CD4-positive, CD25-positive, alpha-beta regulatory T cell (primary cell): ENCODE measurements at regions not wholly inside any gene's neighbourhood (a gene's known extent, or its start where the extent isn't known, plus 50 kb on each side); places are given as distances from the start of the nearest gene placed in this dataset.

Experiments used
- ATAC-seq, 2 donors: fragments of 150-1000 bp; cut with Tn5 transposase; one replicate each; pipeline ENCODE4 v1.10.0; 2021; ENCODE audit warnings: low read depth in 2 of 2, moderate number of reproducible peaks in 2 of 2, moderate library complexity in 1 of 2
- DNase-seq, 3 donors: peaks; one replicate each; pipeline versions ENCODE4 v3.0.0 to v3.0.0-alpha.2; 2012 to 2022; ENCODE audit warnings: mixed read lengths in 1 of 3
- H3K27ac ChIP-seq: one replicate; pipeline ENCODE4 v1.7.0; 2013; ENCODE audit warnings: mild to moderate bottlenecking, low read length; ENCODE audit not compliant: insufficient read depth, poor library complexity, severe bottlenecking
- H3K27me3 ChIP-seq: one replicate; pipeline ENCODE4 v1.7.0; 2013; ENCODE audit warnings: low read length; ENCODE audit not compliant: control insufficient read depth, insufficient read depth
- H3K36me3 ChIP-seq: one replicate; pipeline ENCODE4 v1.7.0; 2013; ENCODE audit warnings: mild to moderate bottlenecking, low read length, moderate library complexity; ENCODE audit not compliant: control insufficient read depth, insufficient read depth
- H3K4me1 ChIP-seq: 2 replicates; pipeline ENCODE4 v1.7.0; 2013; ENCODE audit warnings: mild to moderate bottlenecking, low read length; ENCODE audit not compliant: insufficient read depth, control insufficient read depth, poor library complexity, severe bottlenecking
- H3K4me3 ChIP-seq: one replicate; pipeline ENCODE4 v1.7.0; 2013; ENCODE audit warnings: low read depth, mild to moderate bottlenecking, low read length, moderate library complexity
- H3K9me3 ChIP-seq, 2 experiments: 1 replicate in 1 of 2; 2 replicates in 1 of 2; pipeline ENCODE4 v1.7.0; 2013; ENCODE audit warnings: low read length in 2 of 2, mild to moderate bottlenecking in 1 of 2, moderate library complexity in 1 of 2; ENCODE audit not compliant: control insufficient read depth in 2 of 2
- H3K27ac Mint-ChIP-seq, 3 donors: one replicate each; pipeline ENCODE4 v1.8.0; 2020 to 2022; ENCODE audit warnings: mild to moderate bottlenecking in 3 of 3, mixed read lengths in 3 of 3, moderate library complexity in 2 of 3
- H3K27me3 Mint-ChIP-seq: one replicate; pipeline ENCODE4 v1.8.0; 2022; ENCODE audit warnings: mild to moderate bottlenecking, mixed read lengths
- H3K36me3 Mint-ChIP-seq: one replicate; pipeline ENCODE4 v1.8.0; 2020; ENCODE audit warnings: mixed read lengths
- H3K4me1 Mint-ChIP-seq, 4 donors: one replicate each; pipeline ENCODE4 v1.8.0; 2020 to 2022; ENCODE audit warnings: mixed read lengths in 4 of 4, mild to moderate bottlenecking in 1 of 4
- H3K4me3 Mint-ChIP-seq, 4 donors: one replicate each; pipeline ENCODE4 v1.8.0; 2020 to 2022; ENCODE audit warnings: mild to moderate bottlenecking in 4 of 4, mixed read lengths in 4 of 4, moderate library complexity in 3 of 4
- H3K9me3 Mint-ChIP-seq, 7 donors: one replicate each; pipeline ENCODE4 v1.8.0; 2020 to 2022; ENCODE audit warnings: mixed read lengths in 7 of 7, mild to moderate bottlenecking in 3 of 7, moderate library complexity in 2 of 7

DNA sequence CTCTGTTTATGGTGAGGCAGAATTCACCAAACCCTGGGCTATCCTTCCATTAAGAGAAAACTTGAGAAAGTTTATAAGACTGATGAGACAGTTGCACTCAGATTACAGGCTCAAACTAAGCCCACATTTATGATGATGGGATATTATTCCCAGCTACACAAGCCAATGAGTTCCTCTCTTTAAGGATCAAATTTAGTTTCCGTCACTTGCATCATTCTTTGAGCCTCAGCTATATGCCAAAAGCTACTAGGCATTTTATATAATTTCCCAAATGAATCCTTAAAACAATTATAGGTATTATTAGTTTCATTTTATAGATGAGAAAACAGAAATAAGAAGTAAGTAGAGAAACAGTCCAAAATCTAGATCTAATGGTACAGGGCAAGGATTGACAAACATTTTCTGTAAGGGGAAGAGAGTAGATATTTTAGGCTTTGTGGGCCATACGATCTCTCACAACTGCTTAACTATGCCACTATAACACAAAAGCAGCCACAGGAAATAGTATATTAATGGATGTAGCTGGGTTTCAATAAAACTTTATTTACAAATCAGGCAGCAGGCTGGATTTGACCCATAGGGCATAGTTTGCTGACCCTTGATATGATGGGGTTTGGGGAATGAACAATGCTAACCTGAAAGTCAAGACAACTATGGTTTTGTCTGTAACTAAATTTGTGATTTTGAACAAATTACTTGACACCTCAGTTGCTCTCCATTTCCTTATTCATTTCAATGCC is 91.8 kb upstream of the PLXNC1 start:
- no peaks in the 10 kb centered on the region for H3K4me1 Mint-ChIP-seq
- peaks cover 0 to 4% (median 2%) of the 10 kb centered on the region in 7 donors for H3K9me3 Mint-ChIP-seq
- H3K27me3 ChIP-seq: no peaks in the 10 kb centered on the region
- no peak overlapping the region for H3K27ac Mint-ChIP-seq
- no peaks in the 10 kb centered on the region for H3K9me3 ChIP-seq
- no peak for ATAC-seq
- H3K36me3 Mint-ChIP-seq: peaks cover 2% of the 10 kb centered on the region
- no peak overlapping the region for H3K4me3 ChIP-seq
- H3K27ac ChIP-seq: no peak overlapping the region
- H3K27me3 Mint-ChIP-seq: peaks cover 10% of the 10 kb centered on the region
- H3K4me3 Mint-ChIP-seq: no peak overlapping the region
- H3K36me3 ChIP-seq: no peaks in the 10 kb centered on the region
- no peaks in the 10 kb centered on the region for H3K4me1 ChIP-seq
- DNase-seq: no peak

DNA sequence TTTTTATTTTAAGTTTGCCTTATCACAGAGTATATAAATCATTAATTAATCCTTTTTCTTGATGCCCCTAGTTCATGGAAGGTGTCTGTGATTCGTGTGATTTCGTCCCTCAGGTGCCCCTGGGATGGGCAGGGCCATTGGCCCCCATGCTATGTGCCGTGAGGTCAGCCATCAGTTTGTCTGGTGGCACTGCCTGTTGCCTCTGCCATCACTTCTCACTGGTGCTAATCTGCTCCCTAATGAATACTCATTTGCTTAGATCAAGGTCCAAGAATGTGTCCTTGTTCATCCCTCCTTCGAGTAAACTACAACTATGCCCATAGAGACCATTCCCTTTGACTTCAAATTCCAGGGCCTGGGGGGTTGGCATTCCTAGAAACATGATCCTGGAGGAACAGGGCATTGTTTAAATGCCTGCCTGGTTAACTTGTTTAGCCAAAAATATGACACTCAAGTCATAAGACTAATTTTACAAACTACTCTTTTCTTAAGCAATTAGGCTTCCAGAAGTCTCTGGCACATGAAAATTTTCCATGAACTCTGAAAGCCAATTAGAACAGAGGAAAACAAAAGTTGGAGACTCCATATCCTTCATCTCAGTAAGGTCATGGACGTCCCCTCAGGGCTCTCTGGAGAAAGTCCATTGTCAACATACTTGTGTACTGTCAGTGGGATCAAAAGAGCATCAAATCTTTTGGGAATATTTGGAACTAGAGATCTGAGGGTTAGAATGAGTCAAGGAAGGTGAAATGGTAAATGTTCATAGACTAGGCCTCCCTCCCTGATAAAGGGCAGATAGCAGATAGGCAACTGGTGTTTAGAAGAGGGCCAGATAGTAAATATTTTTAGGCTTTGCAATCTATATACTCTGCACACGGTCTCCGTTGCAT is 90.9 kb upstream of the PLXNC1 start:
- Mint-ChIP-seq H3K27ac (no peak overlapping the region), H3K4me1 (no peaks in the 10 kb centered on the region), H3K36me3 (no peaks in the 10 kb centered on the region), H3K27me3 (peaks cover 15% of the 10 kb centered on the region), H3K4me3 (no peak overlapping the region), H3K9me3 (peaks cover 0 to 2% (median 2%) of the 10 kb centered on the region in 7 donors)
- Histone ChIP-seq H3K4me1 (no peaks in the 10 kb centered on the region), H3K27me3 (no peaks in the 10 kb centered on the region), H3K4me3 (no peak overlapping the region), H3K9me3 (no peaks in the 10 kb centered on the region), H3K27ac (no peak overlapping the region), H3K36me3 (no peaks in the 10 kb centered on the region)
- DNase-seq (no peak), ATAC-seq (no peak)

DNA sequence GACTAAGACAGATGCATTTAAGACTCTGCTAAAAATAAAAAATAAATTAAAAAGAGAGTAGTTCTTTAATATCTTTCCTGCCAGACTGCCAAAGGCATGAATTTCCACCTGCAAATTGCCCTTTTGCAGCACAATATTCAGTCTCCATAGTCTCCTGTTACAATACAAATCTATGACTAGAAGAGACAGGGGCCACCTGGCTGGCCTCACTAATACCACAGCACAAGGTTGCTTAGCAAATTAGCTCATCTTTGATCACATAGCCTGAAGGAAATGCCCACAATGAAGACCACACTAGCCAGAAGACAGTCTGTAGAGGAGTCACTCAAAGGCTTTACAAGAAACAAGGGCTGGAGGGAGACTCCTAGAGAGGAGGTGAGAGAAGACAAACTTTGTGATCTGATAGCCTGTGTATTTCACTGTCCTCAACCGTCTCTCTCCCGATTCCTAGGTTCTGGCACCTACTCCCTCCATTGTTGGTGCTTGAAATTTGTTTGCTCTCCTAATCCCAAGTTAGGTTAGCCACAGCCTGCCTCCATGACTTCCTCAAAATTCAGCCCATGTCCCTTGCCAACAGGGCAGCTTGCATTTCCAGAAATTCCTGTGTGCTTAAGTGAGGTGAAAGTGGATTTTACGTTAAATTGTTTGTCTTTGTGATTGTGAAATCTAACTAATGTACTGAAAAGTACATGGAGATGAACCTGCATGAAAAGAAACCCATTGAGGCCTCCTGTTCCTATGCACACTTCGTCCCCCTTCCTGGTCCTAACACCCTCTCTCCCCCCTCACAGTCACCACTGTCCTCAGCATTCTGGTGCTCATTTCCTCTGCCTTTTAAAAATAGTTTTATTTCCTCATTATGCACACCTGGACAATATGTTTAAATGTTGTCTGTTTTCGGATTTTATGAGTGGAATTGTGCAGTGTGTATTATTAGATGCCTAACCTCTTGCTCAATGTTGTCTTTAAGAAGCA is 88.7 kb upstream of the PLXNC1 start:
- no peak overlapping the region for H3K27ac ChIP-seq
- DNase-seq: no peak
- H3K4me3 Mint-ChIP-seq: no peak overlapping the region
- no peak overlapping the region for H3K4me3 ChIP-seq
- H3K36me3 Mint-ChIP-seq: no peaks in the 10 kb centered on the region
- H3K36me3 ChIP-seq: no peaks in the 10 kb centered on the region
- no peak overlapping the region for H3K27ac Mint-ChIP-seq
- H3K9me3 ChIP-seq: no peaks in the 10 kb centered on the region
- no peak for ATAC-seq
- H3K27me3 Mint-ChIP-seq: peaks cover 11% of the 10 kb centered on the region
- H3K4me1 ChIP-seq: no peaks in the 10 kb centered on the region
- H3K4me1 Mint-ChIP-seq: no peaks in the 10 kb centered on the region
- H3K9me3 Mint-ChIP-seq: peaks cover 0 to 2% (median 0%) of the 10 kb centered on the region in 7 donors
- no peaks in the 10 kb centered on the region for H3K27me3 ChIP-seq

DNA sequence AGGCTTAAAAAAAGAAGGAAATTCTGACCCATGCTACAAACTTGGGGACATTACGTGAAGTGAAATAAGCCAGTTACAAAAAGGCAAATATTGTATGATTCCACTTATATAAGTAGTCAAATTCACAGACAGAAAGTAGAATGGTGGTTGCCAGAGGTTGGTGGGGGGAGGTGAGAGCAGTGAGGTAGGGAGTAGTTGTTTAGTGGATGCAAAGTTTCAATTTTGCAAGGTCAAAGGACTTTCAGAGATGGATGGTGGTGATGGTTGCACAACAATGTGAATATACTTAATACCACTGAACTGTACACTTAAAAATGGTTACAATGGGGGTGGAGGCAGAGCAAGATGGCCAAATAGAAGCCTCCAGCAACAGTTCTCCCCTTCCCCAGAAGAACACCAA is 86.2 kb upstream of the PLXNC1 start:
- H3K36me3 Mint-ChIP-seq: no peaks in the 10 kb centered on the region
- peaks cover 0 to 2% (median 0%) of the 10 kb centered on the region in 7 donors for H3K9me3 Mint-ChIP-seq

DNA sequence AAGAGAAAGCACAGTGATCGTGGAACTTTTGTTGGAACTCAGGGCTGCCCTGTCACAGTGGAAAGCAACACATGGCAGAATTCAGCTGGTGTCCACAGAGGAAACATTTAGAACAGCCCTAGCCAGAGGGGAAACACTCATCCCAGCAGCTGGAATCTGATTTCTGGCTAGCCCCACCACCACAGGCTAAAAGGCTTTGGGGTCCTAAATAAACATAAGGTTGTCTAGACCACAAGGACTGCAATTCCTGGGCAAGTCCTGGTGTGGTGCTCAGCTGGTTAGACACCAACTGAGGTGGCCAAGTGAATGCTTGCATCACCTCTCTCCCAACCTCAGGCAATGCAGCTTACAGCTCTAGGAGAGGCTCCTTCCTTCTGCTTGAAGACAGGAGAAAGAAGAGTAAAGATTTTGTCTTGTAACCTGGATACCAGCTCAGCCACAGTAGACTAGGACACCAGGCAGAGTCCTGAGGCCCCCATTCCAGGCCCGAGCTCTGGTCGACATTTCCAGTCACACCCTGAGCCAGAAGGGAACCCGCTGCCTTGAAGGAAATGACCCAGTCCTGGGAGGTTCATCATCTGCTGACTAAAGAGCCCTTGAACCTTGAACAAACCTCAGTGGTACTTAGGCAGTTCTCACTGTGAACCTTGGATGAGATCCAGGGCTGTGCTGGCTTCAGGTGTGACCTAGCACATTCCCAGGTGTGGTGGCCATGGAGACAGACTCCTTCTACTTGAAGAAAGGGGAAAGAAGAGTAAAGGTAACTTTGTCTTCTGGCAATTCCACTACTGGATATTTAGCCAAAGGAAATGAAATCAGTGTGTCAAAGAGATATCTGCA is 85.4 kb upstream of the PLXNC1 start:
- no peaks in the 10 kb centered on the region for H3K36me3 ChIP-seq
- no peaks in the 10 kb centered on the region for H3K4me1 ChIP-seq
- H3K9me3 ChIP-seq: no peaks in the 10 kb centered on the region
- no peaks in the 10 kb centered on the region for H3K27me3 ChIP-seq
- H3K4me3 Mint-ChIP-seq: no peak overlapping the region
- H3K27ac ChIP-seq: no peak overlapping the region
- no peaks in the 10 kb centered on the region for H3K36me3 Mint-ChIP-seq
- H3K27ac Mint-ChIP-seq: peak overlapping the region in 1 of 3 donors; percentile 17
- DNase-seq: no peak
- no peak overlapping the region for H3K4me3 ChIP-seq
- peaks cover 16% of the 10 kb centered on the region for H3K27me3 Mint-ChIP-seq
- H3K9me3 Mint-ChIP-seq: peaks cover 0 to 1% (median 0%) of the 10 kb centered on the region in 7 donors
- ATAC-seq: no peak
- H3K4me1 Mint-ChIP-seq: no peaks in the 10 kb centered on the region

More for the DNA sequence above, 86.2 kb upstream of the PLXNC1 start:
- no peak for DNase-seq
- Mint-ChIP-seq H3K27ac (peak overlapping the region in 1 of 3 donors; percentile 17), H3K27me3 (peaks cover 11% of the 10 kb centered on the region), H3K4me1 (no peaks in the 10 kb centered on the region), H3K4me3 (no peak overlapping the region)
- no peak for ATAC-seq
- no peaks in the 10 kb centered on the region for H3K9me3 ChIP-seq
- no peak overlapping the region for H3K27ac ChIP-seq
- no peaks in the 10 kb centered on the region for H3K4me1 ChIP-seq
- H3K36me3 ChIP-seq: no peaks in the 10 kb centered on the region
- H3K27me3 ChIP-seq: no peaks in the 10 kb centered on the region
- no peak overlapping the region for H3K4me3 ChIP-seq

DNA sequence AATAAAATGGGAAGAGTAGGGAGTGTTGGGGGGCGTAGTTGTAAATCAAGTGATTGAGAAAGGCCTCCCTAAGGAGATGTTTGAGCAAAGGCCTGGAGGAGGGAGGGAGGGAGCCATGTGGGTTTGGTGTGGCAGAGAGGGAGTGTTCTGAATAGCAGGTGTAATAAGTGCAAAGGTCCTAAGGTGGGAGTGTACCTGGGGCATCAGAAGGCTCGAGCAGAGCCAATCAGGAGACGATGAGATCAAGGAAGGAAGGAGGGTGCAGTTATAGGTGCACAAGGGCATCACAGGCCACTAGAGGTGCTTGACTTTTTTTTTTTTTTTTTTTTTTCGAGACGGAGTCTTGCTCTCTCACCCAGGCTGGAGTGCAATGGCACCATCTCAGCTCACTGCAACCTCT is 77.9 kb upstream of the PLXNC1 start:
- H3K9me3 Mint-ChIP-seq: peaks cover 0 to 7% (median 0%) of the 10 kb centered on the region in 7 donors
- no peaks in the 10 kb centered on the region for H3K27me3 ChIP-seq
- no peak overlapping the region for H3K4me3 Mint-ChIP-seq
- H3K27ac Mint-ChIP-seq: no peak overlapping the region
- no peaks in the 10 kb centered on the region for H3K4me1 ChIP-seq
- H3K27me3 Mint-ChIP-seq: peaks cover 5% of the 10 kb centered on the region
- H3K36me3 Mint-ChIP-seq: no peaks in the 10 kb centered on the region
- ATAC-seq (no peak), DNase-seq (no peak)
- H3K4me3 ChIP-seq: no peak overlapping the region
- H3K4me1 Mint-ChIP-seq: peaks cover 0 to 15% (median 5%) of the 10 kb centered on the region in 4 donors
- no peak overlapping the region for H3K27ac ChIP-seq
- no peaks in the 10 kb centered on the region for H3K36me3 ChIP-seq
- H3K9me3 ChIP-seq: no peaks in the 10 kb centered on the region
